HG03025 (cell line): ENCODE measurements at regions not wholly inside any gene's neighbourhood (a gene's known extent, or its start where the extent isn't known, plus 50 kb on each side); places are given as distances from the start of the nearest gene placed in this dataset.
"Not testable (repeated sequence)": the region's sequence is repeated elsewhere in the genome, so short reads cannot be mapped to it uniquely, and the experiment has no call there.

ENCODE experiments used
- ATAC-seq: cut with Tn5 transposase; IDR thresholded peaks from one replicate; pipeline ENCODE4 v1.9.1; 2021; ENCODE audit warnings: mild to moderate bottlenecking, moderate library complexity; ENCODE audit not compliant: unreplicated experiment, low FRiP score

- ATAC-seq: no peak
Measured at GRCh38 chr4:134663742-134664141, 462.2 kb upstream of the PABPC4L start.

DNA sequence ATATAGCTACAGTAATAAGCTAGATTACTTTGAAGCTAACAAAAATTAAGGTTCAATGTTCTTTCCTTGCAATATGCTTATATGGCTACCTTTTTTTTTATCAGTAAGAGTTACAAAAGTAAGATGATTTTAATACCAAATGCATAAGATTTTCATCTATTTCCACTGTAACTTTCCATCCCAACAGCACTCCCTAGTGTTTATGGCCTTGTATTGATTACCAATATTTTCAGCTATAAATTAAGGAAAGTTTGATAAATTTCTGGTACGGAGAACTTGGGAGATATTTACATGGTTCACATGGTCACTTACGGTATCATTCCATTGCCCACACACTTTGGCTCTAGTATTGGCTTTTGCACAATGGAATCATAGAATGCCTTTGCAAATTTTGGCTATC, 448.9 kb upstream of the PABPC4L start:
- no peak for ATAC-seq

DNA sequence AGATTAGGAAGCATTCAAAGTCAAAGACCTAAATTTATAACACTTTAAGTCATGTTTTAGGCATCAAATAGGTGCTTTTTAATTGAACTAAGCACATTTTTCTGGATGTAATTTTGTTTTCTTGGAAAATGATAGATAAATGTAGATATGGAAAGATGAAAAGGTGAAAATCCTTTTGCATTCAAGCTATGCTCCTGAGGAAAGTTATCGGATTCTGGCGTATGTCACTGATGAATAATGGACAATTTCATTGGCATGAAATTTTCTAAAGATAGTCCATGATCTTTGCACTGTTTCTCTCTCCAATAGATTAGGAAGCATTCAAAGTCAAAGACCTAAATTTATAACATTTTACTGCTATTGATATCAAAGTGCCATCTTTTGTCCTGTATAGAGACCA, 444.2 kb upstream of the PABPC4L start:
- ATAC-seq: no peak

DNA sequence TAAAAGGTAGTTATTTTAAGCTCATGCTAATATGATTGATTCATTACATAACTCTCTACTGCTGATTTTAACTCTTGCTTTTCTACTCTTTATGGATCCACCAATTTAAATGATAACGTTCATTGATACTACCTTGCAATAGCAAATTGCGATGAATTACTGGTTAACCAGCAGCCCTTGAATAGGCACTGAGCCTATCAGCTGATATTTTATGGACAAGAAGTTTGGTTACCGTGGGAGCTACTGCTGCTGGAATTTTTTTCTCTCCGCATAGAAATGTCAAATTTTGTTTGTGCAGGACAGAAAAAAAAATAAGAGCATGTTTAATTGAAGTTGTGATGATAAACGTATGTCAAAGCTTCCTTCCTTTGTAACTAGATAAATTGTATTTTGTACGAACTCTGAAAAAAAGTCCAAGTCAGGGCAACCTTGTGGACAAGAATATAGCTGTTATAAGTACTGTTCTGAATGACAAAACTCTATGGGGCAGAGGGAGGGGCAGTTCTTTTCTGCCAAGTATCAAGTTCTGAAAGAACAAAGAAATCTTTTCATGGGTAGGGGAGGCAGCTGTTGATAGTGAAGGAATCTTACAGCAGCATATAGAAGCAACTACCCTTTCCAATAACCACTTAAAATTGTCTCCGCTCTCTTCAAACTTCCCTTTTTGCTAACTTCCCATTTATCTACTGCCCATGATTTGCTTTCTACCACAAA, 434.9 kb upstream of the PABPC4L start:
- no peak for ATAC-seq

- no peak for ATAC-seq
Measured at GRCh38 chr4:134634301-134634700, 432.7 kb upstream of the PABPC4L start.

- no peak for ATAC-seq
Measured at GRCh38 chr4:134632056-134632455, 430.5 kb upstream of the PABPC4L start.

GRCh38 chr4:134628066-134628465, 426.5 kb upstream of the PABPC4L start:
- ATAC-seq: no peak

DNA sequence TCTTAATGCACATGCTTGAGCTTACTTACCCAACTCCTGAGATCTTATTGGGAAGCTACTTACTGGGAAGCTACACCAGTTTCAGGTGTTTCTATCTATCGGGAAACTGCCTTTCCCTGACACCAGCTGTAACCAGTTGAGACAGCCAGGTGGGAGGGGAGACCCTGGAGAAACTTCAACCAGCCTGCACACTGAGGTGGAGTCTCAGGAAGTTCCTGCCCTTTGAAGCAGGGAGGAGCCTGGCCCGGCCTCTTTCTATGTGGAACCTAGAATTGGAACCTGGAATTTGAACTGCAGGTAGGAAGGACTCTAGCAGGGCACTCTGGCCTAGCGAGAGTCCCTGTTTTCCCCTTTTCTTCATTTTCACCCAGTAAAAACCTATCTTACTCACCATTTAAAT, 425.8 kb upstream of the PABPC4L start:
- no peak for ATAC-seq

- ATAC-seq: no peak
Measured at GRCh38 chr4:134624365-134624764, 422.8 kb upstream of the PABPC4L start.

DNA sequence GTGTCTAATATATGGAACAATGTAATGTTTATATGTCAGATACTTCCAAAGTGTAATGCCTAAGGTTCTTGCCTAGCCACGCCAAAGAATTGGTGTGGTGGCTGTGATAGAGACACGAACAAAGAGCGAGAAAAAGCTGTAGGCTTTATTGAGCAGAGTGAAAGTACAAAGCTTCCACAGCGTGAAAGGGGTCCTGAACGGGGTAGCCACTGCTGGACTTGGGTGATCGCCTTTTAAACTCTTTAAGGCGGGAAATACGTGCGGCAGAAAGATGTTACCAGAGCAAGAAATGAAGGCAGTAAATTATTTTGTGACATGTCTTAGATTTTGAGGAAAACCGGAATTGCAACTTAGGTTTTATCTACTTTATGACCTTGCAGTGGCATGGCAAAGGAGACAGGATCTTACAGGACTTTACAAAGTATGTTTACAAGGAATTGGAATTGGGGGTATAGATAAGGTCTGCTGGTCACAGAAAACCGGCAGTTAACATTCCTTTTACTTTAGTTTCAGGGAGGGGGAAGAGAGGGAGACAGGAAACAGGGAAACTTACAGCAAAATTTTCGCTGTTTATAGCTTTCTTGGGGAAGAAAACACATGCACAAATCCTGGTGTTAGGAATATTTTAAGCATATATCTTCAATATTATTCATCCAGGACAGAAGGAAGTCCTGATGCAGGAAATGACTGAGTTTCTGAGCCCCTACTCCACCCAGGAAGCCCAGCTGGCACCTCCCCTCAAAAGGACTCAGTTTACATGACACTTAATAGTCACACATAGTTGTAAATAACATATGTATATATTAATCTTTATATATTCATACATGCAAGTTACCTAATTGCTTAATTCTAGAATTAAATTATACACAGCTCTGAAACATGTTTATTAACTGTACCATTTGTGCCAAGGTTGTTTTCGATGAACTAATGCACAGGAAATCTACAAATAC, 421.3 kb upstream of the PABPC4L start:
- ATAC-seq: not testable (repeated sequence)

GRCh38 chr4:134622199-134622598, 420.6 kb upstream of the PABPC4L start:
- no peak for ATAC-seq

DNA sequence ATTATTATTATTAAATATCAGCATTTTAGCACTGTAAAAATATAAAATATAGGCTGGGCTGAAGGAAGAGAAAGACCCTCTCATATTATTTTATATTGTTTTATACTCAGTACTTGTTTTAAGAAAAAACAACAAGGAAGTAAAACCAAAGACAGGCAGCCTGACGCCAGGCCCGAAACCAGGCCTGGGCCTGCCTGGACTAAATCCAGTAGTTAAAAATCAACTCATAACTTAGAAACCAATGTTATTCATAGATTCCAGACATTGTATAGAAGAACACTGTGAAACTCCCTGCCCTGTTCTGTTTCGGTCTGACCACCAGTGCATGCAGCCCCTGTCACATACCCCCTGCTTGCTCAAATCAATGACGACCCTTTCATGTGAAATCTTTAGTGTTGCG, 420.1 kb upstream of the PABPC4L start:
- ATAC-seq: not testable (repeated sequence)

- no peak for ATAC-seq
Measured at GRCh38 chr4:134610956-134611355, 409.4 kb upstream of the PABPC4L start.

- ATAC-seq: no peak
Measured at GRCh38 chr4:134610172-134610571, 408.6 kb upstream of the PABPC4L start.

- no peak for ATAC-seq
Measured at GRCh38 chr4:134601706-134602105, 400.1 kb upstream of the PABPC4L start.

- no peak for ATAC-seq
Measured at GRCh38 chr4:134591326-134591725, 389.7 kb upstream of the PABPC4L start.

GRCh38 chr4:134585972-134586371, 384.4 kb upstream of the PABPC4L start:
- ATAC-seq: no peak

- no peak for ATAC-seq
Measured at GRCh38 chr4:134567461-134567860, 365.9 kb upstream of the PABPC4L start.

DNA sequence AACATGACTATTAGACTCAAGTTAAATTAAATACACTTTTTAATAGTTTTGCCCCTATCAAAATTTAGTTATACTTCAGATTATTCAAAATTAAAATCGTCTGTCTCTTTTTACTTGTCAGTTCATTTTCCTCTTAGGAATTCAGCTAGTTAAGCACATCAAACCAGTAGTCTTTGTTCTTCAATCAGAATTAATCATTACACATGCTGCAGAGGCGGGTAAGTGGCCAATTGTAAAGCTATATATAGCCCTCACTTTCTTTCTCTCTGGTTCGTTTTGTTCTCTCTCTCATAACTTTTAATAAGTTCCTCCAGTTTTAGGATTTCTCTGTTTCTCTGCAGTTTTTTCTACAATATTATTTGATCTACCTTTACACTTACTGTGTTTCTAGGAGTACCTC, 359.1 kb upstream of the PABPC4L start:
- ATAC-seq: no peak

- no peak for ATAC-seq
Measured at GRCh38 chr4:134552063-134552462, 350.5 kb upstream of the PABPC4L start.

GRCh38 chr4:134551348-134551747, 349.8 kb upstream of the PABPC4L start:
- ATAC-seq: no peak
